GM12874 (cell line): ENCODE measurements at regions not wholly inside any gene's neighbourhood (a gene's known extent, or its start where the extent isn't known, plus 50 kb on each side); places are given as distances from the start of the nearest gene placed in this dataset.

Source experiments
- TF ChIP-seq, protein P1 (sequence below): IDR thresholded peaks from 2 replicates; pipeline ENCODE4 v1.5.1; 2011; ENCODE audit warnings: low read depth, mild to moderate bottlenecking, control low read depth, low read length, moderate library complexity; ENCODE audit not compliant: insufficient read depth

GRCh38 chr16:9232102-9232770, 140.8 kb downstream of the HAPSTR1 start:
- TF ChIP-seq, protein P1, sequence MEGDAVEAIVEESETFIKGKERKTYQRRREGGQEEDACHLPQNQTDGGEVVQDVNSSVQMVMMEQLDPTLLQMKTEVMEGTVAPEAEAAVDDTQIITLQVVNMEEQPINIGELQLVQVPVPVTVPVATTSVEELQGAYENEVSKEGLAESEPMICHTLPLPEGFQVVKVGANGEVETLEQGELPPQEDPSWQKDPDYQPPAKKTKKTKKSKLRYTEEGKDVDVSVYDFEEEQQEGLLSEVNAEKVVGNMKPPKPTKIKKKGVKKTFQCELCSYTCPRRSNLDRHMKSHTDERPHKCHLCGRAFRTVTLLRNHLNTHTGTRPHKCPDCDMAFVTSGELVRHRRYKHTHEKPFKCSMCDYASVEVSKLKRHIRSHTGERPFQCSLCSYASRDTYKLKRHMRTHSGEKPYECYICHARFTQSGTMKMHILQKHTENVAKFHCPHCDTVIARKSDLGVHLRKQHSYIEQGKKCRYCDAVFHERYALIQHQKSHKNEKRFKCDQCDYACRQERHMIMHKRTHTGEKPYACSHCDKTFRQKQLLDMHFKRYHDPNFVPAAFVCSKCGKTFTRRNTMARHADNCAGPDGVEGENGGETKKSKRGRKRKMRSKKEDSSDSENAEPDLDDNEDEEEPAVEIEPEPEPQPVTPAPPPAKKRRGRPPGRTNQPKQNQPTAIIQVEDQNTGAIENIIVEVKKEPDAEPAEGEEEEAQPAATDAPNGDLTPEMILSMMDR, result no peak

DNA sequence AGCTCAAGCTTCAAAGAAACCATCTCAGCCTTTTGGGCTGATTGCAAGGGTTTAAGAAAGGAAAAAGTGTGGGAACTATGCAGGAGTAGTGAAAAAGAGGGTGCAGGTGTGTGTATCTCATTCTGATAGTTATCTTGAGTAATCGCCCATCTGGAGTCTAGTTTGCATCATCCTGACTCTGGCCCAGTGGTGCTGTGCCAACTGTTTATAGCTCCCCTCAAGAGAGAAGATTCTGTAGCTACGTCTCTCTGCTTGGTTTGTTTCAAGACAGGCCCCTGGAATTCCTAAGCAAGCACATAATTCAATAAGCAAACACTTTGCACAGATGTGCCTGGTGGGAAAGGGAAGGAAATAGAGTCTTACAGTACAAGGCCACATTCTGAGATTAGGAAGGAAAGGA, 144.4 kb downstream of the HAPSTR1 start:
- TF ChIP-seq, protein P1, result no peak

DNA sequence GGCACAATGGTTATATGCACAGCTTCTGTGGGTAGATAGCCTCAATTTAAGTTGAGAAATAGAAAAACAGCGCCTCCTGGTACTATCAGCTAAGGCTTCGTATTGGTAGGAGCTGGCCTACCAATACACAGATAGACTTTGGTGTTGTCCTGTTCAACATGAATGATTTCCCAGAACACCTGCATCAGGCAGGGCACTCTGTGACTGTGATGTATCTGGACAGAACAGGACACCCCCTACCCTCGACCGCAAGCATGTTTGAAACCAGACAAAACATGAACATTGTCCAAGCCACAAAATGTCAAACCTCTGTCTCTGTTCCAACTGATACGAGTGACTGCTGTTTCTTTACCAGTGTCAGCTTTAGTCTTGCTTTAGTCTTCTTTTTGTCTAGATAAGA, 144.9 kb downstream of the HAPSTR1 start:
- TF ChIP-seq, protein P1, result no peak

DNA sequence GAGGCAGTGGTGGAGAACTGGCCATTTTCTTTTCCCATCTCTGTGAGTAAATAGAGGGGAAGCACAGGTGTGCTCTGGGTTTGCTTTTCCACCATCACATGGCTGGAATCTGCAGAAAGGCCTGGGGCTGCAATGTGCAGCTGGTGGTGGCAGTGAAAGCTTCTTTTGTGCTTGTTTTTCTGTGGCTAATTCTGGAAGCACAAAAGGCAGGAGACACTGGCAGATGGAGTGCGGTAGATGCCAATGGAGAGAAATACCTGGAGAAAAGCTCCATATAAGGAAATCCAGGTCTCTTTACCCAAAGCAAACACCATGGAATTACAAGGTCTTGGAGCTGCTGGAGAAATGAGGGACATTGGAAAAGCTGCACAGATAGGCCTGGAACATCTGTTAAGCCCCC, 146.9 kb downstream of the HAPSTR1 start:
- TF ChIP-seq, protein P1, result no peak

- TF ChIP-seq, protein P1, result no peak
These were observed 149.7 kb downstream of the HAPSTR1 start for GRCh38 chr16:9241177-9241576.

DNA sequence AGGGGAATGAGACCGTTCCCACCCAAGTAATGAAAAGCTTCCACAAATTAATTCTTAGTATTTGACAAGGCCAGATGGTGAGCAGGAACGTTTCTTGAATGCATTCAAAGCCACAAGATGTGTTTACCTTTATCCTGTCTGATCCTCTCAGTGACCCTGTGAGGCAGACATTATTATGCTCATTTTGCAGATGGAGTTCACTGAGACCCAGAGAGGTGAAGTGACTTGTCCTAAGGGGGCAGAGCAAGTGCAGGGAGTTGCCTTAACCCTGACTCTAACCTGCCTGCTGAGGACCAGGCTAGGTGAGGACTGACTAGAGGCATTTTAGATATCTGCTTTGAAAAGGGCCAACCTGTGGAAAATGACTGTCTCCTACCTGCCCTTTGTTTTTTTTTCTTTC, 156.7 kb downstream of the HAPSTR1 start:
- TF ChIP-seq, protein P1, result no peak

- TF ChIP-seq, protein P1, result no peak
These were observed 158.1 kb downstream of the HAPSTR1 start for GRCh38 chr16:9249534-9249933.

GRCh38 chr16:9251026-9251425, 159.6 kb downstream of the HAPSTR1 start:
- TF ChIP-seq, protein P1, result no peak
